ENCODE measurements at regions not wholly inside any gene's neighbourhood (a gene's known extent, or its start where the extent isn't known, plus 50 kb on each side); places are given as distances from the start of the nearest gene placed in this dataset.

DNA sequence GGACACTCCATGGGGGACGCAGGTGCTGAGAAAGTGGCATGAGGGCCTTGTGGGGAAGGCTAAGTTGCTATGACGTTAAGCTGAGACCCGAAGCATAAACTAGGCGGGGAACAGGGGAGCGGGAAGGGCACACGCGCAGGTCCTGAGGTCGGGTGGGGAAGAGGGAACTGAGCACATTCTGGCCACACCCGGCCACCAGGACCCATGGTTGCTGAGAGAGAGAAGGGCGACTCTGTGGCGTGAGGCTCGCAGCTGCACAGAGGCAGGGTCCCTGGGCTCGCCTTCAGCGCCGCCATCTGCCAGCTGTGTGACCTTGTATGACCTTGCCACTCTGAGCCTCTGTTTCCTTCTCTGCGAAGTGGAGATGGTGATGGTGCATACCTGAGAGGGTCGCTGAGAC lies 182.5 kb downstream of the PHETA1 start:
- TF ChIP-seq, protein P1, sequence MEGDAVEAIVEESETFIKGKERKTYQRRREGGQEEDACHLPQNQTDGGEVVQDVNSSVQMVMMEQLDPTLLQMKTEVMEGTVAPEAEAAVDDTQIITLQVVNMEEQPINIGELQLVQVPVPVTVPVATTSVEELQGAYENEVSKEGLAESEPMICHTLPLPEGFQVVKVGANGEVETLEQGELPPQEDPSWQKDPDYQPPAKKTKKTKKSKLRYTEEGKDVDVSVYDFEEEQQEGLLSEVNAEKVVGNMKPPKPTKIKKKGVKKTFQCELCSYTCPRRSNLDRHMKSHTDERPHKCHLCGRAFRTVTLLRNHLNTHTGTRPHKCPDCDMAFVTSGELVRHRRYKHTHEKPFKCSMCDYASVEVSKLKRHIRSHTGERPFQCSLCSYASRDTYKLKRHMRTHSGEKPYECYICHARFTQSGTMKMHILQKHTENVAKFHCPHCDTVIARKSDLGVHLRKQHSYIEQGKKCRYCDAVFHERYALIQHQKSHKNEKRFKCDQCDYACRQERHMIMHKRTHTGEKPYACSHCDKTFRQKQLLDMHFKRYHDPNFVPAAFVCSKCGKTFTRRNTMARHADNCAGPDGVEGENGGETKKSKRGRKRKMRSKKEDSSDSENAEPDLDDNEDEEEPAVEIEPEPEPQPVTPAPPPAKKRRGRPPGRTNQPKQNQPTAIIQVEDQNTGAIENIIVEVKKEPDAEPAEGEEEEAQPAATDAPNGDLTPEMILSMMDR (IDR thresholded peaks at IDR 0.05; ENCODE audit: insufficient read depth, low read depth, low read length), result no peak
- TF ChIP-seq EZH2 (IDR thresholded peaks at IDR 0.05; ENCODE audit: insufficient read depth, low read length), result no peak
